RCC 7860 (cell line): ENCODE measurements at regions not wholly inside any gene's neighbourhood (a gene's known extent, or its start where the extent isn't known, plus 50 kb on each side); places are given as distances from the start of the nearest gene placed in this dataset.
"Not testable (repeated sequence)": the region's sequence is repeated elsewhere in the genome, so short reads cannot be mapped to it uniquely, and the experiment has no call there.

ENCODE experiments used
- DNase-seq: peaks from one replicate; pipeline ENCODE4 v3.0.0-alpha.2; 2015; ENCODE audit warnings: low spot score
- FAIRE-seq: peaks from 2 replicates; lab custom pipeline; 2012; peaks lifted over from hg19 to GRCh38; lab: Jason Lieb, UNC

DNA sequence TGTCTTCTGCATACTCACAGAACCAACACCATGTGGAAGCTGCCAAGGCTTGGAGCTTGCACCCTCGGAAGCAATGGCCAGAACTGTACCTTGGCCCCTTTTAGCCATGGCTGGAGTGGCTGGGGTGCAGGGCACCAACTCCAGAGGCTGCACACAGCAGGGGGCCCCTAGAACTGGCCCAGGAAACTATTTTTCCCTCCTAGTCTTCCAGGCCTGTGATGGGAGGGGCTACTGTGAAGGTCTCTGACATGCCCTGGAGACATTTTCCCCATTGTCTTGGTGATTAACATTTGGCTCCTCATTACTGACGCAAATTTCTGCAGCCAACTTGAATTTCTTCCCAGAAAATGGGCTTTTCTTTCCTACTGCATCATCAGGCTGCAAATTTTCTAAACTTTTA, 248.6 kb upstream of the RHOBTB1 start:
- not testable (repeated sequence) for DNase-seq, FAIRE-seq

DNA sequence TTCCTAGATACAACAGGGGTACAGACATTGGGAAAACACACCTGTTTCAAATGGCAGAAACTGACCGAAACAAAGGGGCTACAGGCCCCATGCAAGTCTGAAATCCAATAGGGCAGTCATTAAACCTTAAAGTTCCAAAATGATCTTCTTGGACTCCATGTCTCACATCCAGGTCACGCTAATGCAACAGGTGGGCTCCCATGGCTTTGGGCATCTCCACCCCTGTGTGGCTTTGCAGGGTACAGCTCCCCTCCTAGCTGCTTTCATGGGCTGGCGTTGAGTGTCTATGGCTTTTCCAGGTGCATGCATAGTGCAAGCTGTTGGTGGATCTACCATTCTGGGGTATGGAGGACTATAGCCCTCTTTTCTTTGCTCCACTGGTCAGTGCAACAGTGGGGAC, 248.1 kb upstream of the RHOBTB1 start:
- FAIRE-seq = no peak
- DNase-seq = no peak

DNA sequence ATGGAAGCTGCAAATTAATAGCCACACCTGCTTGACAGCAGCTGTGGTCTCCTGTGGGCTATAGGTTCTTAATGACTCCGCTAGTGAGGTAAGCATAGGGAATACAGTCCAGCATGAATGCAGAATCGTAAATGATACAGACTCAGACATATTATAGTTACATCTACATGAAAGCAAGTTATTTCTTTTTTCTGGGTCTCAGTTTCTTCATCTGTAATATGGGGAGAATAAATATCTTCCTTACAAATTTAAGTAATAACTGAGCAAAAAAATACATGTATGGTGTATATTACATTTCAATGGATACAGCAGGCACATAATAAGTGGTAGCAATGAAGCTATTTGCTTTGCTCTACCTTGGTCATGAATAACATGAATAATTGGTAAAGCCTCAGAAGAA, 245.9 kb upstream of the RHOBTB1 start:
- DNase-seq (no peak), FAIRE-seq (no peak)

DNA sequence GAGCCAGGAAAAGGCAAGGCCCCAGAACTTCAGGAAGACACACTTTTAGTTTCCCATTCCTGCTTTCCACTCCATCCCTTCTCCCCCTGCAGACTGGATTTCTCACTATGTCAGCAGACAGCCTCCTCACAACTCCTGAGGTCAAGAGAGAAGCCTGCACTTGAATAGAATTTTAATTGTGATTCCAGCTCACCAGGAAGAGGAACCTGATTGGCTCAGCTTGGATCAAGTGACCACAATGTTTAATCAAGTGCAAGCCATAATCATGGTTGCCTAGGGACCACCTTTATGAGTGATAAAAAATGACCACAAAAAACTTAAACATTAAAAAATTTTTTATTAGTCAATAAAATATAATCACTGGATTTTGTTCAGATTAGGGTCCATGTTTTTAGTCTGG, 244.7 kb upstream of the RHOBTB1 start:
- FAIRE-seq = no peak
- no peak for DNase-seq

DNA sequence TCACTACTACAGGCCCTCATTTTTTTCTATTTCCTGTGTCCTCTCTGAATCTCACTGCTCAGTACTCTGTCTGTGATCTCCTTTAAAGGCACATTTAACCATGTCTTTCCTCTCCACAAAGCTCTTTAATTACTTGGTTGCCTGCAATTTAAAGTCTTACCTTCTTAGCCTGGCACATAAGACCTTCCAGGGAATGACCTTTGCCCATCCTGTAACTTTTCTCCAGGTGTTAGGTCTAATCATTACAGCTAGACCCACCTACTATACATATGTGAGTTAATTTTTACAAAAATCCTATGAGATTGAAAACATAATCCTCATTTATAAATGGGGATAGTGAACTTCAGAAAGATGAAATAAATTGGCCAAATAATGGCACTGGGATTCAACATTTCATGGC, 244.1 kb upstream of the RHOBTB1 start:
- FAIRE-seq (no peak), DNase-seq (no peak)

DNA sequence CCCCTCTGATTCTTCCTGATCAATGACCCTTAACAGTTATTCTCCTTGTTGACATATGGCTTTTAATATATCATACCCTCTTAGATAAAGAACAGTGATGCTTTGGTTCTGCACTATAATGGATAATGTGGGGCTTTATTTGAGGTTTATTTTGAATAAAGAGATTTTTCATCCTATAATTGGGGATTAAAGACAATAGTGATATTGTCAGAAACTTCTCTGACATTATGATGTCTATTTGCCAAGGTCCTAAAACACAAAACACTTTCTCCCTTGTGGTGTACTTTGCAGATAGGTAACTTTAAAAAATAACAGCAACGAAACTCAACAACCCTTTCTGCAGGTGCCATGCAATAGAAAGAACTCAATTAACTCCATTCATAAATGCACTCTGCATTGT, 243.6 kb upstream of the RHOBTB1 start:
- no peak for FAIRE-seq
- DNase-seq = no peak

DNA sequence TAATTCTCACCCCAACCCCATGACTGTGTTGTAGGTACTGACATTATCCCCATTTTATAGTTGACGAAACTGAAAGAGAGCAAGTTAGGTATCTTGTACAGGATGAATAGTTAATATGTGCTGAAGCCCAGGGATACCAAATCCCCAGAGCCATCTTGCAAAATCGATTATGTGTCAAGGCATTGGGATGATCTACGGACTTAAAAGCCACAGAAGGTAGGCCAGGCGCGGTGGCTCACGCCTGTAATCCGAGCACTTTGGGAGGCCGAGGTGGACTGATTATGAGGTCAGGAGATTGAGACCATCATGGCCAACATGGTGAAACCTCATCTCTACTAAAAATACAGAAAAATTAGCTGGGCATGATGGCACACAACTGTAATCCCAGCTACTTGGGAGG, 242.4 kb upstream of the RHOBTB1 start:
- DNase-seq (no peak), FAIRE-seq (no peak)

DNA sequence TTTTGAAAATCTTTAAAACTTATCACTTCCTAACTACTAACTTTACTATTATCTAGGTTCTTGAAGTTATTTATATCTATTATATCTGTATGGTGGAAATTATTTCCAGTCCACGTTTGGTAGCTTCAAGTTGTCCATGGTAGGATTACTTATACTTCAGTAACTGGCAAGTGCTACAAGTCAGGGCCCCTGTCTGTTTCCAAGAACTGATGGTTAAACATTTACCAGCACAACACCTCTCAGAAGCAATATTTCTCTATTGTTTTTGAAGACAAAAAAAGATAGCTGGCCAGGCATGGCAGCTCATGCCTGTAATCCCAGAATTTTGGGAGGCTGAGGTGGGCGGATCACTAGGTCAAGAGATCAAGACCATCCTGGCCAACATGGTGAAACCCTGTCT, 240.4 kb upstream of the RHOBTB1 start:
- DNase-seq (no peak), FAIRE-seq (no peak)

DNA sequence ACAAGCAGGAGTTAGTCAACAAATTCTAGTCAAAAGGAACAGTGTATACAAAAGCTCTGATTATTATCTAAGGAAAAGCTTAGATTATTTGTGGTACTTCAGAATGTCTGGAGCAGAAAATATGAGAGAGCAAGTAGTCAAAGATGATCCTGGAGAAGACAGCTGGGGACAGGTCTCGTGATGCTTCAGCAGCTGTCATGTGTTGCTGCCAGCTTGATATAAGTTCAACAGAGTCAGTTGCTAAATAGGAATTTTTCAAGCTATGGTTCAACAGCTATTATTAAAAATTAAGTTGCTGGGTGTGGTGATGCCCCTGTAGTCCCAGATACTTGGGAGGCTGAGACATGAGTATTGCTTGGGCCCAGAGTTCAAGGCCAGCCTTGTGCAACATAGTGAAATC, 240.0 kb upstream of the RHOBTB1 start:
- FAIRE-seq = no peak
- no peak for DNase-seq

DNA sequence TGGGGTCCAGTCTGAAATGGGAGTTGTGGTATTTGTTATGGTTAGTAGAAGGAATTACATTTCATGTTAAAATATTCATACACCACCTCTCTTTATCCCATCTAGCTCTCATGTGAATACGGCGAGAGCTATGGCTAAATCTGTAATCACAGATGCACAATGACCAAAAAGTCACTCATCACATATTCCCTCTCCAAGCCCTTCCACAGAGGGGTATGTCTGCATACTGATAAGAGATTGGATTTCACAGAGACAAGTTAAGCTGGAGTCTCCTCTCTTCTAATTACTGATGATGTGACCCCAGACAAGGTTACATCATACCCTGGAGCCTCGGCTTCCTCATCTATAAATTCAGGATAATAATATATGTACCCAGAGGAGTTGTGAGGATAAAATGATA, 237.8 kb upstream of the RHOBTB1 start:
- DNase-seq = no peak
- no peak for FAIRE-seq

DNA sequence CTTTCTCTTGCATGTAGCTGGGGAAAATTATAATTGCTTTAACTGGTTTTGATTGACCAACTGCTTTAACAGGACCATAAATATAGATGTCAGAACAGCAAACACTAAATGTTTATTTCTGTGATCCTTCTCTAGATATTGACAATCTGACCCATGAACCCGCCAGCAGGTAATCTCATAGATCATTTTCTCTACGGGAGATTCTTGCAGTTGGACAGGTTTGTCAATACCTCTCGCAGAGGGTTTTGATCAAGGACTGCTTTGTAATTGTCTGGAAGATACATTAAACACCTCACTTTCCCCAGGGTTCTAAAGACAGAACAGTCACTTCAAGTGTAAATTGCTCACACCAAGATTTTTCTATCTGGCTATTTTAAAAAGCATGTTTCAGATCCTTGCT, 235.8 kb upstream of the RHOBTB1 start:
- no peak for DNase-seq
- no peak for FAIRE-seq

DNA sequence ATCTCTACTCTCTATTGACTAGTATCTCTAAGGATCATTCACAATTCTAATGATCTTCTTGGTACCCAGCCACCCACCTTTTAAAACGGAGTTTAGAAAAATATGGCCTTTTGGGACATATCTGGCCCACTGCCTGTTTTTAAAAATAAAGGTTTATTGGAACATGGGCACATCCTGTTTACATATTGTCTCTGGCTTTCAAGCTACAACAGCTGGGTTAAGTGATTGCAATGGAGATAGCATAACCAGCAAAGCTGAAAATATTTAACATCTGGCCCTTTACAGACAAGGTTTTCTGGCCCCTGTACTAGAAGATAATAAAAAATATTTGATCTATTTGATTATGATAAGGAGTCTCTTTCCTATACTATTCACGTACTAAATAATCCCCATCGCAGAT, 232.4 kb upstream of the RHOBTB1 start:
- no peak for FAIRE-seq
- no peak for DNase-seq

DNA sequence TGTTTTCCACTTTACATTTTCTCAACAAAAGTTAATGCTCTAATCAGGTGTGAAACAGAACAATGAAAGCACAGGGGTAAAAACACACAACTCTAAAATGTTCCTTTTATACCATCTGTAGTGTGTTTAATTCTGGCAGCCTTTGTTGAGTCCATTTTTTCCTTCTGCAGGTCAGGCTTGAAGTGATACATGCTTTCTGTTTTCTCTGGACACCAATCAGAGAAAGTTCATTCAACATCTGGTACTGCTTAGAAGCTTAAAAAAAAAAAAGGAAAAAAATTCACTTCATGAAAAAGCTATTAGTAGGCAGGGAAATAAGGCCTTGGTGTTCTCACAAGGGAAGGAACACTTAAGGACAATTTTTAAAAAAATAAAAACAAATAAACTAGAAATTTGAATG, 231.3 kb upstream of the RHOBTB1 start:
- no peak for FAIRE-seq

DNA sequence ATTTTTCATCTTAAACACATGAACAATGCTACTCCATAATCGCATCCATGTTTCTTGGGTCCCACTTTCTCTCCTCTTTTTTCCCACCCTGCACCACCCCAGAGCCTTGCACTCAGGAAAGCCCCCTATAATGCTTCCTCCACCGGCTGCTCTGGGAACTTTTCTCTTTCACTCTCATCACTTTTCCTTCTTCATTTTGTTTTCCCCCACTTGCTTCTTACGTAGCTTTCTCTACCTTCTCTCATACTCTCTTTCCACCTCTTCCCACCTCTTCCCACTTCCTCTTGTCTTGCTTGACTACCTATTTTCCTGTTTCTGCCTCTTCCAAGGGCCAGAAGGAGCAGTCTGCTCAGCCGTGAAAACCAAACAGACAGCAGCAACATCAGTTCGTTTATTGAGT, 229.5 kb upstream of the RHOBTB1 start:
- FAIRE-seq = no peak
- DNase-seq = no peak

More for the DNA sequence above, 231.3 kb upstream of the RHOBTB1 start:
- DNase-seq = no peak

DNA sequence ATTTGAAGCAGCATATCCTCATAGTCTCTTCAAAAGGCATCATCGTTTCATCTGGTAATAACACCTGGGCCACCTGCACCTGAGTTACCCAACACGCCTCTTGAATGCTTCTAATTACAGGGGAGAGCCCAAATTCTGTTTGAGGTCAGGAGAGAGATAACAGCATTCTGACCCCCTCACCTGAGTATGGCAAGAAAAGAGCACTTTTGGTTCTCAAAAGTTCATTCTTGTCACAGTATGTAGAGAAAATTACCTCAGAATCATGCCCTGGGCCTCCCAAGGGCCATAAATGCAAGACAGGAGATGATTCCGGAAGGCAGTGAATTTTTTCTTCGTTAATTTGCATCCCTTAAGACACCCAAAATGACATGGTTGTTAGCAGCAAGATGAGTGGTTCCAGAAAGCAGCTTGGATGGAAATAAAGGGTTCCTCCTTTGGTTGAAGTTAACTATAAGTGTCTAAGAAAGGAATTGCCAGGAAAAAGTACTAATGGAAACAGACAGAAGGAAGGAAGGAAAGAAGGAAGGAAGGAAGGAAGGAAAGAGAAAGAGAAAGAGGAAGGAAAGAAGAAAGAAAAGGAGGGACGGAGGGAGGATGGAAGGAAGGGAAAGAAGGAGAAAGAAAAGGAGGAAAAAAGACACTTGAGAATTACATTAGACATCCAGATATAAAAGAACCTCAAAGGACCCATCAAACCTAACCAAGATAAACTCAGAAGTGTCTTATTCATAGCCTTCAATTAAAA, 228.4 kb upstream of the RHOBTB1 start:
- FAIRE-seq (no peak), DNase-seq (no peak)

DNA sequence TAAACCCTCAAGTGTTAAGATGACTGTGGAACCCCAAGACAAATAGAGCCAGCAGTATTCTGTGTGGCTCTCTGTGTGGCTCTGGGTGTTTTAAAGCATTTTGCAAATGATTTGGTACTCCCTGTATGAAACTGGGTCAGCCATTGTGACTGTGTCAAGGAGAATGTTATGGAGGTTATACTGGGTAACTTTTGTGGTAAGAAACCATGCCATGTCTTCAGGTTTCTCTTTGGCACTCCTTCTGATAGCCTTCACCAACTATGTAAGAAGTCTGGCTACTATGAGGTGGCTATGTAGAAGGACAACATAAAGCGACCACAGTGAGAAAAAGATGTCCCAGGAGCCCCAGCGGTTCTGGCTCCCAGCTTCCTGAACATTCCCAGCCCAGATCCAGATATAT, 226.6 kb upstream of the RHOBTB1 start:
- FAIRE-seq (no peak), DNase-seq (no peak)

DNA sequence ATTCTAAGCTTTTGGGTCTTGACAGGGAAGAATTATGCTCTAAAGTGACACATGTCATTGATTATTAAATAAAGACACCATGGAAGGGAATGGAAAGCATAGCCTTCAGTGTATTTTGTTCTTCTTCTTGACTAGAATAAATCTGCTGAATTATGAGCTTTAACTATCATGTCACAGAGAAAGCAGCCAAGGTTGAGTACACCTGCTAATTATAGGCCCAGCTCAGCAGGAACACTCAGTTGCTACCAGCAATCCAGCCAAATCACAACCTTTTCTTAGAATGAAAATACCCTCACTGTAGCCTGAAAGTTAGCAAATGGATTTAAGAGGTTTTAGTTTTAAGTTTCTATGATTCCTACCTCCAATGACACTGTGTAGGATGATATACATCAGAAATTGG, 225.3 kb upstream of the RHOBTB1 start:
- no peak for FAIRE-seq
- no peak for DNase-seq

DNA sequence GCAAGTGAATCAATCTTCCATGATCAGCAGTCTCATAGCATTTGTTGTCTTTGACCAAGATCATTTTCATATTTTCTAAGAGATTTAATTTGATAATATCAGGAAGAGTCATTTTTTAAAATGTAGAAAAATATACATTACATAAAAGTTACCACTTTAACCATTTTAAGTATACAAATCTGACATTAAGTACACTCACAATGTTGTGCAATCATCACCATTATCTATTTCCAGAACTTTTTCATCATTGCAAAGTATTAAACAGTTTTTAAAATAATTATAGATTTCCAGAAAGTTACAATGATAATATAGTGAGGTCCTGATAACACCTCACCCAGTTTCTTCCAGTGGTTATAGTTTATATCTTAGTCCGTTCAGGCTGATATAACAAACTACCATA, 222.5 kb upstream of the RHOBTB1 start:
- no peak for FAIRE-seq
- no peak for DNase-seq

DNA sequence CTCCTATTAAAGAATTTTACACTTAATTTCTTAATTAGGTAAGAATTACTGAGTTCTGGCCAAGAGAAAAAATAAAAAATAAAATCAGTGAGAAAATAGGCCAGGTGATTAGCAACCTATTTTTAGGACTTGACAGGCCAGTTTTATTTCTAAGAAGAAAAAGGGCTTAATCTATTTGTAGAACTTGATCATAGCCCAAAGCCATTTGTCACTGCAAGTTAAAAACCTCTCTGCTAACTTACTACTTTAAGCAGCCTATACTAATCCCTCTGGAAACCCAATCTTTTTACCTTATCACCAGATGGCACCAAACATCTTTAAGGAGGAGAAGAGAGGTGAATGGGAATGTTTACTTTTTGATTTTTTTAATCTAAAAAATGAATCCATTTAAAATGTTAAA, 222.1 kb upstream of the RHOBTB1 start:
- DNase-seq (no peak), FAIRE-seq (no peak)

DNA sequence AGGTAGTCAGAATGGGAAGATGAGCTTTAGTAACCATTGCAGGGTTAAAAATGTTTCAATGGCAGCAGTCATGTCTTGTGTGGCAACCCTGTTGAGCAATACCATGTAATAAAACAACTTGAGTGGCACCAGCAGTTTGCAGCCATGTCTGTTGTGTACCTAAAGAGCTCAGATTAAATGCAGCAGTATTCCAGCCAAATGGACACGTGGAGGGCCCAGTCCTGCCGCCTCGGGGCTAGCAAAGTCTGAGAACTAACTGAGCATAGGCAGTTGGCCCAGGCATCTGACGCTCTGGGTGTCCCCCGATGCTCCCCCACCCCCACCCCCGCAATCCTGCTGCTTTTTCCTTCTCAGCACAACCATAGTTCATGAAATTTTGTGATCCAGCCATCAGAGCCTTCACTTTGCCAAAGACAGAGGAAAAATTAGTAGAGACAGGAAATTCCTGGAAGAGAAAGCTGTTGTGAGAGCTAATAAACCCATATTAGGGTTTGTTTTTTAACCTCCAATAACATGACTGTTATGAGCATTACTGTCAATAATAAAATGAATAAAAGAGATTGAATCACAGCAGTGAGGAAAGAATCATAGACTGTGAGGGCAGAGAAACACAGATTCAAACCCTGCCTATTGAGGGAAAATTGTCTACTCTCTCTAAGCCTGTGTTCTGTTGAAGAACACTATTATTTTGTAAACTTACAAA, 220.6 kb upstream of the RHOBTB1 start:
- DNase-seq = no peak

DNA sequence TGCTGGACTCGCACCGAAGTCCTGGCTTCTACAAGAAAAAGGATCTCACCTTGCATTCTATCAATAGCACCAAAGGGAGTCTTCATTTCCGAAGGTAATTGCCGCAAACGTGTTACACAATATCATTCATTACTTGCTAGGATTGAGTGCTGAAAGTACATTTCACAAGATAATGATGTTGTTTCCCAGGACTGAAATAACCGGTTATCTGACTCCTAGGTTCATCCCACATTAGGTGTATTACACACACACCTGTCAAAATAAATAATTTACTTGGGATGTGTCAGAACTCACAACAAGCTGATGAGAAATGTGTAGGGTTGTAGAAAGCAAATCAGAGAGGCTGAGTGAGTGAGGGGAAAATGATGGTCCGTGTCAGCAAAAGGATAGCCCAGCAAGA, 219.4 kb upstream of the RHOBTB1 start:
- DNase-seq (no peak), FAIRE-seq (no peak)

More for the DNA sequence above, 220.6 kb upstream of the RHOBTB1 start:
- FAIRE-seq = no peak

DNA sequence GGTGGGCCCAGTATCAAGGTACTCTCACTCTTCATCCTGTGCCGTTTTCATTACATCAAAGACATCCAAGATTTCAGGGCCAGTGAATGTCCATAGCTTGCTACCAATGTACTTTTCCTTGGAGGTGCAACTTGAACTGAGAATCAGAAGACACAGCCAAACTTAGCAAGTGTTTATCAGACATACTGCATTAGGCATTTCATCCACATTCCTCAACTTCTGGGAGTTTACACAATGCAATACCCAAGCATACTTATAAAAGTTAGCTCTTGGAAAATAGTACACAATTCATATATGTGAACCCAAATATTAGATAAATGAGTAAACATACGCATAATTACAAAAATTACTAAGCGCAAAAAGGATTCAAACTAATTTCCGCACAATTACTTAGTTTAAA, 216.3 kb upstream of the RHOBTB1 start:
- FAIRE-seq (no peak), DNase-seq (no peak)

DNA sequence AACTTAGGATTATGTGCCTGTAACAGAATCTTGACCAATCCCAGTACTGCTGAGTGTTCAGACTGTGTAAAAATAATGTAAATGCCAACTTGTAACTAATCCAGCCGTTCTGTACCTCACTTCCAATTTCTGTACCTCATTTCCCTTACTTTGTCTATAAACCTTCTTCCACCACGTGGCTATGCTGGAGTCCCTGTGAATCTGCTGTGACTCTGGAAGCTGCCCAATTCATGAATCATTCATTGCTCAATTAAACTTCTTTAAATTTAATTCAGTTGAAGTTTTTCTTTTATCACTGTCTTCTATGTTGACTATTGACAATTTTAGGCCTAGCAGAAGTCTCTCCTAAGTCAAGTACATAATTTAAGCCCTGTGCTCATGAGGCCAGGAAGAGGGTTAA, 215.3 kb upstream of the RHOBTB1 start:
- no peak for FAIRE-seq
- no peak for DNase-seq
